Activated CD4-positive, alpha-beta T cell treated with anti-CD3 and anti-CD28 coated beads, Interleukin-2, amount 50 U/mL, for 24 hours (primary cell): ENCODE measurements at regions not wholly inside any gene's neighbourhood (a gene's known extent, or its start where the extent isn't known, plus 50 kb on each side); places are given as distances from the start of the nearest gene placed in this dataset.

Experiments
- DNase-seq, 2 donors: peaks; one replicate each; pipeline ENCODE4 v3.0.0-alpha.2; 2020; ENCODE audit warnings: low read depth in 1 of 2, low spot score in 1 of 2

DNA sequence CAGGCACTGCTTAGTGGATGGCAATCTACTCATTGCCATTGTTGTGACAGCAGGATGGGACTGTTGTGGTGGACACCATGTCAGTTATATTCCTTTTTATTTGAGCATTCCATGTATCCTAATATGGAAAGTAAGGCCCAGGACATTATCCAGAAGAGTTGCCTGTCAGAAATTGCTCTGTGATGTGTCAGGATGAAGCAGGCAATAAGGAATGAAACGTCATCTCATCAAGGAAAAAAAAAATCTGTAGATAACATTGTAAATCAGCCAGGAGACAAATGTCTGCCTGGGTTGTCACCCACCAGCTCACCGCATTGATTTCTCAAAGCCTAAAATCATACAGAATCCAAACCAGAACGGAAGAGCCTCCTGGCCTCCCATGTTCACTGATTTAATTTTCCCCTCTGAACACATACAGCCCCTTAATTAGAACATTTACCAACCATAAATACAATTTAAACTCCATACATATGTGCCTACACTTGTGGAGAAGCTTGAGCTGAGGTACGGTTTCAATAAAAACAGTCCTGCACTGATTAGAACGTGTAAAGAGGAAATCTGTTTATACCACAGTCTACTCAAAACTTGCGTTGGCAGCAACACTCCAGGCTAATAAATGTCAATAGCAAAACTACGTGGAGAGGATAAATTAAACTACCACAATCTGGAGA, 73.9 kb downstream of the FOXD1 start:
- no peak for DNase-seq

GRCh38 chr5:73373814-73374510, 74.6 kb downstream of the FOXD1 start:
- DNase-seq: no peak

DNA sequence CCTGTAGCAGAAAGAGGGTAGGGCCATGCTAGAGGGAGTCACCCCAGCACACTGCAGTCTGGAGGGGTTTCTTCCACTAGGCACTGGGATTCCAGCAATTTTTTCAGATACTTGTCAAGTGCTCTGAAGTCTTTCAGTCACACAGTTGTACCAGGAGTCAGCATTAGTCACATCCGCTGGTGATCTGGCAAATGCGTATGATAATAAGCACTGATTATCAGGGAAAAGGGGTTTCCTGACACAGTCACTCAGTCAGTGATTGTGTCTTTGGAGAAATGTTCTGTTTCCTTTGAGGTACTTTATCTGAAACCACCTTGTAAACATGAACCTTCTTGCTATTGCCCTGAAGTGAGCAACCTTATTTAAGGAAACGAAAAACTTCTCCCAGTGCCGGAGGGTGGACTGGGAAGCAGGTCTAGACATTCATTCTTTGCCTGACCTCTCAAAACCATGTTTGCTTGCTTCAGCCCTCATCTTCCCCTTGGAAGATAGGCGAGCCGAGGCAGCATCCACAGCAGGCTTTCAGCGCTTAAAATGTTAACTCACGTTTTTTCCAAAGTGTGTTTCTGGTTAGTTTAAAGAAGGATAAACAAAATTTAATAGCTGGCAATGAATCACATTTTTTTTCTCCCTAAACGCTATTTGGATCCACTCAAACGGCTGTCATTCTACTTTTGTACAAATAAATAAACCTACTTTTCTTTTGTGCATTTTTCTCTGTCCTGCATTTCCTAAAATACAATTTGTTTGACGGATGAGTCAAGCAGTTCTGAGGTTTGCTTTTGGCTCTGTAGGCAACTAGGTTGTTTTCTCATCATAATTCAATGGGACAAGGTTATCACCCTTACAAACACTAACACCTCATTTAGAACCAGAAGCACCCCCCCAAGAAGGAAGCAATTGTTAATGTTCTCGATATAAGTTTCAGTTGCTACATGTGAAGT, 77.7 kb downstream of the FOXD1 start:
- no peak for DNase-seq

DNA sequence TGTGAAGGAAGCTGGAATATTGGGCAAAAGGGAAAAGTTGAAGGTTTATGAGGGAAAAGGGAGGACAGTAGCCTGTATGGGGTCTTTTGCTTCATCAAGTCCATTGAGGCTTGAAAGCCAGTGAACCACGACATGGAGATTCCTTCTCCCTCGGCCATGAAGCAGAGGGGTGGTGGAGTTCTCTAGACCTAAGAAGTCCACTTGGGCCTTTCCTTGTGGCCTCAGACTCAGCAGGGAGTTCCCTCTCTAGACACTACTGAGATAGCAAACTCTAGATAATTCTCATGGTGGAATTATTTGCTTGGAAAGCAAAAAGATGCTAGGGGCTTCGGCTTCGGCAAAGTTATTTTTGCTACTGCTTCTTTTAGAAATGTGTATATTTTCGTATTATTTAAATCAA, 78.5 kb downstream of the FOXD1 start:
- no peak for DNase-seq

DNA sequence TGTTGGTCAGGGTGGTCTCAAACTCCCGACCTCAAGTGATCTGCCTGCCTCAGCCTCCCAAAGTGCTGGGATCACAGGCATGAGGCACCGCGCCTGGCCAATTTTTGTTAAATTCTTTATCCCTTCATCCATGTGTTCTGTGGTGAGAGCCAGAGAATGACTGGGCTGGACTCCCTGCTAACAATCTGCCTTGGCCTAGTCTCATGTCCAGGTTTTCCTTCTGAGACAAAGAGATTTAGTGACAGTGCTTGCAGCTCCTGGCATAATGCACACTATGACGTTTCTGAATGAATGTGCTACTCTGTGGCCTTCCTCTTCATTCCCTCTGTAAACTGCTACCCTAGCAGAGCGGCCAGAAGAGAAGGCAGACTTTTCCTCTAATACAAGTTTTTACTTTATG, 79.3 kb downstream of the FOXD1 start:
- no peak for DNase-seq

- DNase-seq: no peak
Observed at GRCh38 chr5:73367650-73368049, 80.9 kb downstream of the FOXD1 start.

- DNase-seq: no peak
Observed at GRCh38 chr5:73365990-73366667, 82.4 kb downstream of the FOXD1 start.

GRCh38 chr5:73365301-73365853, 83.2 kb downstream of the FOXD1 start:
- DNase-seq: no peak

DNA sequence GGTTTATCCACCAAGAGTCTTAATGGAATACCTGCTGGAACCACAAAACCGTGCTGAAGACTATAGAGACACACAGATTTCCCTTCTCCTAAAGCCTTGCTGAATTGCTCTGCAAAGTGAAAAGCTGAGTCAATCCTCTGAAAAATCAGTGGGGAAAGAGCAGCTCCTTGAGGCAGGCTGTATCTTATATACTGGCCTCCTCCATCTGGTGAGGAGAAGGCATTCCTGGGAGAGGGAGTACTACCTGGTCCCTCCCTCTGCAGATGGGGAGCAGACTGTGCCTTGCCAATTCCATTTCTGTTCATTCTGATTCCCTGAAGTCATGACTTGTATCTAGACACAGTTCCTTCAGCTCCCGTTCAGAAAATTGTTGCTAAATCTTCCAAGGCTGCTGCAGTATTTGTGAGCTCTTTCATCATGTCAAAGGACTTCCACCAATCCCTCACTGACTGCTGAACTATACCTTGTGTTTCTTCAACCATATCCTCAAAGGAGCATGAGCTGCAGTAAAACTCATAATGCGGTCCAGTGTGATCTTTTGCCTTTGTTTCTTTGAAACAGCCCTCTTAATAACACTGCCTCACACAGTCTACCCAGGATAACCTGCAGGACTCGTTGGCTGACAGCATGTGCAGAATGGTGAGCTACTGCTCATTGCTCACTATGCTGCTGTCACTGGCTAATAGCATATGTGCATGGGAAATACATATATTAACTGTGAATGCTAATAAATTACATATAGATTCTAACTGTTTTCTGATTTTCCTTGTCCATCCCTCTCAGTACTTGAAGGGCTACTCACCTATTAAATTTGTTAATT, 84.5 kb downstream of the FOXD1 start:
- DNase-seq: no peak

- DNase-seq: no peak
Observed at GRCh38 chr5:73359395-73359794, 89.2 kb downstream of the FOXD1 start.

- DNase-seq: no peak
Observed at GRCh38 chr5:73358366-73358765, 90.2 kb downstream of the FOXD1 start.

GRCh38 chr5:73357576-73357975, 91.0 kb downstream of the FOXD1 start:
- no peak for DNase-seq

DNA sequence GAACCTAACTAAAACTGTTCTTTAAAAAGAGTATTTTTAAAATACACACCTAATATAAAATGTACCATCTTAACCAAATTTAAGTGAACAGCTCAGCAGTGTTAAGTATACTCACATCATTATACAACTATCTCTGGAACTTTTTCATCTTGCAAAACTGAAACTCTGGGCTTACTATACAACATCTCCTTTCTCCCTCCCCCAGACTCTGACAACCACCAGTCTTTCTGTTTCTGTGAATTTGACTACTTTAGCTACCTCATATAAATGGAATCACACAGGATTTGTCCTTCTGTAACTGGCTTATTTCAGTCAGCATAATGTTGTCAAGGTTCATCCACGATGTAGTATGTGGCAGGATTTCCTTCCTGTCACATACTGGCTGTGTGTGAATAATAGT, 93.5 kb downstream of the FOXD1 start:
- DNase-seq: no peak

GRCh38 chr5:73354406-73354805, 94.2 kb downstream of the FOXD1 start:
- no peak for DNase-seq

GRCh38 chr5:73352649-73353230, 95.8 kb downstream of the FOXD1 start:
- DNase-seq: no peak

GRCh38 chr5:73352243-73352642, 96.3 kb downstream of the FOXD1 start:
- no peak for DNase-seq

DNA sequence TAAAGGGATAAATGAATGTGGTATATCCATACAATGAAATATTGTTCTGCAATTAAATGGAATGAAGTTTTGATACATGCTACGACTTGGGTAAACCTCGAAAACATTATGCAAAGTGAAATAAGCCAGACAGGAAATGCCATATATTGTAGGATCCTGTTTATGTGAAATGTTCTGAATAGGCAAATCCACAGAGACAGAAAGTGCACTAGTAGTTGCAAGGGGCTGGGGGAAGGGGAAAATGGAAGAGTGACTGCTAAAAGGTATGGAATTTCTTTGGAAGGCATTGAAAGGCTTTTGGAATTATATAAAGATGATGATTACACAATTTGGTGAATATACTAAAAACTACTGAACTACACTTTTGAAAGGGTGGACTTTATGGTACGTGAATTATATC, 97.0 kb downstream of the FOXD1 start:
- no peak for DNase-seq

- DNase-seq: no peak
Observed at GRCh38 chr5:73346878-73347408, 101.6 kb downstream of the FOXD1 start.

DNA sequence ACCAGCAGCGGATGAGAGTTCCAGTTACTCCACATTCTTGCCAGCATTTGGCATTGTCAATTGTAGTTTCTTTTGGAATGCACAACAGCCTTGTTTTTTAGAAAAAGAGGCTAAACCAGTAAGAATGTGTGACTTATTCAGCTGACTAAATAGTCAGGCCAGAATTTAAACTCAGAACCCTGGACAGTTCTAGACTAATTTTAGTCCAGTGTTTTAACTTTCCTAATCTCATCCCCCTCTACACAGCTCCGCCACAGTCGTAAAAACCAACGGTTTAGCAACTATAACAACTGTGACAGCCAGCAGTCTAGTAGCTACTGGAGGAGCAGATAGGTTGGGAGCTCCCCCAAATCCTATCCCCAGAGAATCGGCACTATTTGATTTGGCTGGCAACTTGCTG, 103.7 kb downstream of the FOXD1 start:
- no peak for DNase-seq

GRCh38 chr5:73339711-73340110, 108.9 kb downstream of the FOXD1 start:
- DNase-seq: no peak
